ENCODE measurements at regions not wholly inside any gene's neighbourhood (a gene's known extent, or its start where the extent isn't known, plus 50 kb on each side); places are given as distances from the start of the nearest gene placed in this dataset.

- Histone ChIP-seq H3K36me3 (replicated peaks in 1 of 2; ENCODE audit: control insufficient read depth in 1 of 2, insufficient read depth in 2 of 2, low read length in 2 of 2) (no peaks in the 10 kb centered on the region), H3K4me1 (ENCODE audit: control insufficient read depth in 1 of 2, insufficient read depth in 2 of 2, low read length in 2 of 2) (no peaks in the 10 kb centered on the region), H4K20me1 (ENCODE audit: insufficient read depth, low read length) (no peaks in the 10 kb centered on the region), H3K79me2 (ENCODE audit: insufficient read depth, low read length) (no peaks in the 10 kb centered on the region), H3K4me3 (replicated peaks in 1 of 3; ENCODE audit: low read depth in 2 of 3, low read length in 3 of 3) (no peak overlapping the region), H3K9ac (ENCODE audit: insufficient read depth, low read length, poor library complexity, severe bottlenecking) (no peak overlapping the region), H3K9me3 (replicated peaks in 1 of 2; ENCODE audit: control insufficient read depth in 1 of 2, insufficient read depth in 1 of 2, low read length in 2 of 2) (peaks cover 6 to 32% of the 10 kb centered on the region in 2 donors), H3K27me3 (ENCODE audit: control insufficient read depth in 2 of 2, insufficient read depth in 2 of 2, low read length in 2 of 2) (no peaks in the 10 kb centered on the region), H3K27ac (ENCODE audit: low read depth in 1 of 2, low read length in 2 of 2) (no peak overlapping the region), H3K4me2 (replicated peaks; ENCODE audit: extremely low read depth, low read length, poor library complexity, severe bottlenecking) (no peak overlapping the region), H2AFZ (ENCODE audit: insufficient read depth, low read depth, low read length, poor library complexity, severe bottlenecking) (no peak overlapping the region)
- H3K9me3 Mint-ChIP-seq: peaks cover 6 to 19% (median 10%) of the 10 kb centered on the region in 7 donors
- no peaks in the 10 kb centered on the region for H3K4me1 Mint-ChIP-seq
- TF ChIP-seq CTCF (IDR thresholded peaks at IDR 0.05): no peak
- H3K27ac Mint-ChIP-seq: no peak overlapping the region
- no peak overlapping the region for H3K4me3 Mint-ChIP-seq
- H3K36me3 Mint-ChIP-seq: no peaks in the 10 kb centered on the region
- intact Hi-C loops (cut with micrococcal nuclease): no loop called here
- no peak for DNase-seq
- 95% methylated on average over 9 of the region's 14 CpGs for WGBS (ENCODE audit: insufficient coverage)
- H3K27me3 Mint-ChIP-seq (ENCODE audit: low read depth in 3 of 3): peaks cover 0 to 3% (median 2%) of the 10 kb centered on the region in 3 donors
These were observed 194.3 kb upstream of the SMIM21 start for GRCh38 chr18:75621818-75622217.

- no peaks in the 10 kb centered on the region for H3K4me1 Mint-ChIP-seq
- no peaks in the 10 kb centered on the region for H3K36me3 ChIP-seq (replicated peaks in 1 of 2; ENCODE audit: control insufficient read depth in 1 of 2, insufficient read depth in 2 of 2, low read length in 2 of 2)
- H3K27ac ChIP-seq (ENCODE audit: low read depth in 1 of 2, low read length in 2 of 2): no peak overlapping the region
- H3K9ac ChIP-seq (ENCODE audit: insufficient read depth, low read length, poor library complexity, severe bottlenecking): no peak overlapping the region
- H3K4me1 ChIP-seq (ENCODE audit: control insufficient read depth in 1 of 2, insufficient read depth in 2 of 2, low read length in 2 of 2): no peaks in the 10 kb centered on the region
- TF ChIP-seq CTCF (IDR thresholded peaks at IDR 0.05): no peak
- H3K9me3 ChIP-seq (replicated peaks in 1 of 2; ENCODE audit: control insufficient read depth in 1 of 2, insufficient read depth in 1 of 2, low read length in 2 of 2): peaks cover 6 to 17% of the 10 kb centered on the region in 2 donors
- H3K4me3 ChIP-seq (replicated peaks in 1 of 3; ENCODE audit: low read depth in 2 of 3, low read length in 3 of 3): no peak overlapping the region
- H3K36me3 Mint-ChIP-seq: no peaks in the 10 kb centered on the region
- DNase-seq: no peak
- intact Hi-C loops (cut with micrococcal nuclease): no loop called here
- no peak overlapping the region for H3K4me2 ChIP-seq (replicated peaks; ENCODE audit: extremely low read depth, low read length, poor library complexity, severe bottlenecking)
- peaks cover under 1 to 14% (median 8%) of the 10 kb centered on the region in 7 donors for H3K9me3 Mint-ChIP-seq
- no peak overlapping the region for H3K27ac Mint-ChIP-seq
- no peak overlapping the region for H3K4me3 Mint-ChIP-seq
- no peaks in the 10 kb centered on the region for H3K27me3 ChIP-seq (ENCODE audit: control insufficient read depth in 2 of 2, insufficient read depth in 2 of 2, low read length in 2 of 2)
- H3K27me3 Mint-ChIP-seq (ENCODE audit: low read depth in 3 of 3): no peaks in the 10 kb centered on the region
- H4K20me1 ChIP-seq (ENCODE audit: insufficient read depth, low read length): no peaks in the 10 kb centered on the region
- WGBS (ENCODE audit: insufficient coverage): no CpG with 5 or more reads among the region's 4 CpGs
- H3K79me2 ChIP-seq (ENCODE audit: insufficient read depth, low read length): no peaks in the 10 kb centered on the region
- H2AFZ ChIP-seq (ENCODE audit: insufficient read depth, low read depth, low read length, poor library complexity, severe bottlenecking): no peak overlapping the region
These were observed 190.6 kb upstream of the SMIM21 start for GRCh38 chr18:75618146-75618545.
